BJ (cell line): ENCODE measurements at regions not wholly inside any gene's neighbourhood (a gene's known extent, or its start where the extent isn't known, plus 50 kb on each side); places are given as distances from the start of the nearest gene placed in this dataset.

Experiments used
- CTCF ChIA-PET: fragments of 350-600 bp; formaldehyde crosslinking; extraction: SDS; loops from one replicate; lab custom pipeline; 2021; ENCODE audit warnings: antibody characterized with exemption, inconsistent platforms; lab: Yijun Ruan, JAX
- POLR2A ChIA-PET: fragments of 300-600 bp; sonication (Branson Sonifier 250); formaldehyde crosslinking; extraction: SDS; loops from one replicate; lab custom pipeline; 2021; ENCODE audit warnings: antibody characterized with exemption; lab: Charles Lee
- DNase-seq: peaks from one replicate; pipeline ENCODE4 v3.0.0-alpha.2; 2011; ENCODE audit warnings: low read depth
- H3K27me3 ChIP-seq: 2 replicates; pipeline ENCODE4 v1.6.0; 2011; ENCODE audit warnings: low read length; ENCODE audit not compliant: control insufficient read depth, insufficient read depth
- H3K36me3 ChIP-seq: 2 replicates; pipeline ENCODE4 v1.5.1; 2011; ENCODE audit warnings: low read length; ENCODE audit not compliant: control insufficient read depth, insufficient read depth
- H3K4me3 ChIP-seq: 2 replicates; pipeline ENCODE4 v1.5.1; 2011; ENCODE audit warnings: low read depth, mild to moderate bottlenecking, control low read depth, low read length
- CTCF ChIP-seq: IDR thresholded peaks from 2 replicates; pipeline ENCODE4 v1.5.1; 2011; ENCODE audit warnings: low read depth, mild to moderate bottlenecking, control low read depth, inconsistent platforms, low read length, moderate library complexity; ENCODE audit not compliant: insufficient read depth

GRCh38 chr12:15052691-15053090, 79.8 kb downstream of the PDE6H start:
- POLR2A ChIA-PET = no interaction called here
- Histone ChIP-seq H3K4me3 (no peak overlapping the region), H3K27me3 (no peaks in the 10 kb centered on the region), H3K36me3 (no peaks in the 10 kb centered on the region)
- TF ChIP-seq CTCF = no peak
- no peak for DNase-seq
- CTCF ChIA-PET = interaction anchor here (1.2 kb wide), 1 partner anchor 14 kb away, joined by 3 read pairs; no protein-coding TSS in a partner anchor

GRCh38 chr12:15056218-15056617, 83.4 kb downstream of the PDE6H start:
- no peaks in the 10 kb centered on the region for H3K36me3 ChIP-seq
- CTCF ChIA-PET = no interaction called here
- no peaks in the 10 kb centered on the region for H3K27me3 ChIP-seq
- DNase-seq = no peak
- TF ChIP-seq CTCF = no peak
- POLR2A ChIA-PET = no interaction called here
- H3K4me3 ChIP-seq = no peak overlapping the region
